H1 (cell line): ENCODE measurements at regions not wholly inside any gene's neighbourhood (a gene's known extent, or its start where the extent isn't known, plus 50 kb on each side); places are given as distances from the start of the nearest gene placed in this dataset.
"Not testable (repeated sequence)": the region's sequence is repeated elsewhere in the genome, so short reads cannot be mapped to it uniquely, and the experiment has no call there.

Experiments used
- CREB1 ChIP-seq: IDR thresholded peaks from 2 replicates; pipeline ENCODE4 v1.6.1; 2012; ENCODE audit warnings: inconsistent platforms
- EP300 ChIP-seq, 2 experiments: IDR thresholded peaks; 1 replicate in 1 of 2; 2 replicates in 1 of 2; pipeline ENCODE4 v1.6.1; 2011 to 2012; ENCODE audit warnings: low read depth in 2 of 2, low read length in 2 of 2, mild to moderate bottlenecking in 2 of 2, borderline replicate concordance in 1 of 2, inconsistent platforms in 1 of 2, moderate library complexity in 1 of 2
- FOSL1 ChIP-seq: IDR thresholded peaks from 2 replicates; pipeline ENCODE4 v1.6.1; 2011; ENCODE audit warnings: mild to moderate bottlenecking, low read depth, low read length, moderate library complexity; ENCODE audit not compliant: insufficient read depth
- HDAC6 ChIP-seq: IDR thresholded peaks from one replicate; pipeline ENCODE4 v1.7.1; 2012; ENCODE audit warnings: low read depth, mild to moderate bottlenecking, inconsistent platforms, low read length, moderate library complexity
- JUN ChIP-seq: IDR thresholded peaks from 2 replicates; pipeline ENCODE4 v1.6.1; 2011; ENCODE audit warnings: low read depth, mild to moderate bottlenecking, improper control_type of control experiment, low read length
- POLR2A ChIP-seq, 2 experiments: IDR thresholded peaks; 1 replicate in 1 of 2; 2 replicates in 1 of 2; pipeline ENCODE4 v1.6.1; 2011; ENCODE audit warnings: low read depth in 2 of 2, low read length in 2 of 2, mild to moderate bottlenecking in 2 of 2; ENCODE audit errors: control extremely low read depth in 1 of 2
- POLR2AphosphoS5 ChIP-seq: IDR thresholded peaks from 2 replicates; pipeline ENCODE4 v1.6.1; 2011; ENCODE audit warnings: low read depth, low read length
- TAF1 ChIP-seq: IDR thresholded peaks from 2 replicates; pipeline ENCODE4 v1.6.1; 2011; ENCODE audit warnings: mild to moderate bottlenecking, low read depth, low read length
- TCF12 ChIP-seq: IDR thresholded peaks from 2 replicates; pipeline ENCODE4 v1.6.1; 2011; ENCODE audit warnings: low read depth, mild to moderate bottlenecking, low read length
- YY1 ChIP-seq: IDR thresholded peaks from 2 replicates; pipeline ENCODE4 v1.6.1; 2011; ENCODE audit warnings: low read depth, mild to moderate bottlenecking, low read length
- ZNF274 ChIP-seq: IDR thresholded peaks from 2 replicates; pipeline ENCODE4 v1.7.0; 2012; ENCODE audit warnings: low read length, borderline replicate concordance; ENCODE audit errors: extremely low read depth
- TF ChIP-seq, protein P1 (sequence below), 3 experiments: IDR thresholded peaks; 1 replicate in 2 of 3; 2 replicates in 1 of 3; pipeline versions ENCODE4 v1.5.1 to v1.6.1; 2011; ENCODE audit warnings: low read length in 3 of 3, mild to moderate bottlenecking in 3 of 3, inconsistent platforms in 2 of 3, low read depth in 1 of 3, moderate library complexity in 1 of 3; ENCODE audit not compliant: insufficient read depth in 1 of 3; ENCODE audit errors: control extremely low read depth in 1 of 3
- TF ChIP-seq, protein P2 (sequence below): IDR thresholded peaks from 2 replicates; pipeline ENCODE4 v1.6.1; 2012; ENCODE audit warnings: inconsistent platforms

DNA sequence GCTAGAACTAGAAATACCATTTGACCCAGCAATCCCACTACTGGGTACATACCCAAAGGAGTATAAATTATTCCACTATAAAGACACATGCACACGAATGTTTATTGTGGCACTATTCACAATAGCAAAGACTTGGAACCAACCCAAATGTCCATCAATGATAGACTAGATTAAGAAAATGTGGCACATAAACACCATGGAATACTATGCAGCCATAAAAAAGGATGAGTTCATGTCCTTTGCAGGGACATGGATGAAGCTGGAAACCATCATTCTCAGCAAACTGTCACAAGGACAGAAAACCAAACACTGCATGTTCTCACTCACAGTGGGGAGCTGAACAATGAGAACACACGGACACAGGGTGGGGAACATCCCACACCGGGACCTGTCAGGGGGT lies 207.8 kb upstream of the CCDC196 start:
- TF ChIP-seq, protein P1, sequence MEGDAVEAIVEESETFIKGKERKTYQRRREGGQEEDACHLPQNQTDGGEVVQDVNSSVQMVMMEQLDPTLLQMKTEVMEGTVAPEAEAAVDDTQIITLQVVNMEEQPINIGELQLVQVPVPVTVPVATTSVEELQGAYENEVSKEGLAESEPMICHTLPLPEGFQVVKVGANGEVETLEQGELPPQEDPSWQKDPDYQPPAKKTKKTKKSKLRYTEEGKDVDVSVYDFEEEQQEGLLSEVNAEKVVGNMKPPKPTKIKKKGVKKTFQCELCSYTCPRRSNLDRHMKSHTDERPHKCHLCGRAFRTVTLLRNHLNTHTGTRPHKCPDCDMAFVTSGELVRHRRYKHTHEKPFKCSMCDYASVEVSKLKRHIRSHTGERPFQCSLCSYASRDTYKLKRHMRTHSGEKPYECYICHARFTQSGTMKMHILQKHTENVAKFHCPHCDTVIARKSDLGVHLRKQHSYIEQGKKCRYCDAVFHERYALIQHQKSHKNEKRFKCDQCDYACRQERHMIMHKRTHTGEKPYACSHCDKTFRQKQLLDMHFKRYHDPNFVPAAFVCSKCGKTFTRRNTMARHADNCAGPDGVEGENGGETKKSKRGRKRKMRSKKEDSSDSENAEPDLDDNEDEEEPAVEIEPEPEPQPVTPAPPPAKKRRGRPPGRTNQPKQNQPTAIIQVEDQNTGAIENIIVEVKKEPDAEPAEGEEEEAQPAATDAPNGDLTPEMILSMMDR (IDR thresholded peaks at IDR 0.05; ENCODE audit: control extremely low read depth in 1 of 3, insufficient read depth in 1 of 3, low read depth in 1 of 3, low read length in 3 of 3) = not testable (repeated sequence)
- TF ChIP-seq, protein P2, sequence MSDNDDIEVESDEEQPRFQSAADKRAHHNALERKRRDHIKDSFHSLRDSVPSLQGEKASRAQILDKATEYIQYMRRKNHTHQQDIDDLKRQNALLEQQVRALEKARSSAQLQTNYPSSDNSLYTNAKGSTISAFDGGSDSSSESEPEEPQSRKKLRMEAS = not testable (repeated sequence)
- TF ChIP-seq HDAC6; JUN; YY1; EP300 (IDR thresholded peaks at IDR 0.05; ENCODE audit: borderline replicate concordance in 1 of 2, low read depth in 2 of 2, low read length in 2 of 2); POLR2AphosphoS5; ZNF274; TAF1; FOSL1; CREB1; POLR2A (IDR thresholded peaks at IDR 0.05; ENCODE audit: control extremely low read depth in 1 of 2, low read depth in 2 of 2, low read length in 2 of 2); TCF12: not testable (repeated sequence)
